Stomach (tissue), 8 donors: ENCODE measurements at regions not wholly inside any gene's neighbourhood (a gene's known extent, or its start where the extent isn't known, plus 50 kb on each side); places are given as distances from the start of the nearest gene placed in this dataset.
A peak's percentile ranks its signal among the peaks of the same experiment; 100 is the strongest.

Experiments
- DNase-seq, 2 donors: peaks; one replicate each; pipeline versions ENCODE4 v3.0.0 to v3.0.0-alpha.2; 2013 to 2019
- H3K27ac ChIP-seq, 5 donors: fragments of 200-600 bp in 4 of 5; sonication (generic) in 4 of 5; one replicate each; pipeline ENCODE4 v1.5.1; 2013 to 2019; ENCODE audit warnings: mild to moderate bottlenecking in 1 of 5, moderate library complexity in 1 of 5
- H3K27me3 ChIP-seq, 3 donors: fragments of 200-600 bp; sonication (generic); one replicate each; pipeline ENCODE4 v1.5.1; 2017 to 2019; ENCODE audit warnings: mixed run types in 1 of 3
- H3K36me3 ChIP-seq, 4 donors: fragments of 200-600 bp; sonication (generic); 1 replicate in 3 of 4; 2 replicates in 1 of 4; pipeline ENCODE4 v1.5.1; 2016 to 2019
- H3K4me1 ChIP-seq, 4 donors: fragments of 200-600 bp; sonication (generic); one replicate each; pipeline ENCODE4 v1.5.1; 2016 to 2019
- H3K4me3 ChIP-seq, 4 donors: fragments of 200-600 bp; sonication (generic) in 3 of 4; one replicate each; pipeline ENCODE4 v1.5.1; 2016 to 2019; ENCODE audit warnings: mild to moderate bottlenecking in 1 of 4
- H3K9me3 ChIP-seq, 4 donors: fragments of 200-600 bp; sonication (generic); one replicate each; pipeline ENCODE4 v1.5.1; 2016 to 2019
- CTCF ChIP-seq, 7 experiments: fragments of 450-650 bp in 4 of 7; fragments of 200-600 bp in 3 of 7; sonication (generic) in 3 of 7; IDR thresholded peaks; one replicate each; pipeline ENCODE4 v1.5.1; 2016 to 2019; ENCODE audit warnings: antibody characterized with exemption in 7 of 7, control low read depth in 2 of 7, mild to moderate bottlenecking in 1 of 7
- EP300 ChIP-seq: sonication (generic); formaldehyde crosslinking; IDR thresholded peaks from one replicate; pipeline ENCODE4 v1.6.1; 2017; ENCODE audit warnings: antibody characterized with exemption
- POLR2A ChIP-seq, 4 donors: fragments of 450-650 bp; IDR thresholded peaks; one replicate each; pipeline ENCODE4 v1.6.1; 2016; ENCODE audit warnings: antibody characterized with exemption in 4 of 4, control low read depth in 2 of 4, mild to moderate bottlenecking in 1 of 4, moderate library complexity in 1 of 4
- POLR2AphosphoS5 ChIP-seq, 3 donors: sonication (generic); formaldehyde crosslinking; IDR thresholded peaks; one replicate each; pipeline ENCODE4 v1.6.1; 2016; ENCODE audit warnings: antibody characterized with exemption in 3 of 3
- WGBS, 5 donors: extraction: QIAGEN DNeasy Blood & Tissue Kit in 3 of 5; methylation state at CpG; one replicate each; pipeline versions ENCODE4 v1.1.5 to v1.1.7; 2013 to 2018; 5-methylcytosine and 5-hydroxymethylcytosine counted together
- intact Hi-C: fragments of 100-400 bp; cut with DNase I; formaldehyde crosslinking; loops from one replicate; pipeline ENCODE4 v1.15.1; 2023; ENCODE audit warnings: low total_unique reads
- donor health status: healthy with polysubstance abuse.
- donor health status: Bipolar disorder and iron deficiency.
- donor health status: healthy.

GRCh38 chr7:11232462-11232861 lies 258.8 kb downstream of the PHF14 start:
- Histone ChIP-seq H3K4me3 (no peak overlapping the region), H3K36me3 (no peaks in the 10 kb centered on the region), H3K9me3 (no peaks in the 10 kb centered on the region), H3K27ac (no peak overlapping the region), H3K27me3 (no peaks in the 10 kb centered on the region), H3K4me1 (peaks cover 0 to 32% (median 12%) of the 10 kb centered on the region in 4 donors)
- TF ChIP-seq POLR2AphosphoS5 (IDR thresholded peaks at IDR 0.05) (no peak), POLR2A (IDR thresholded peaks at IDR 0.05) (no peak)
- DNase-seq: no peak
- WGBS, 5 donors: 57 to 93% (median 82%) methylated on average over 3 of the region's 3 CpGs
- intact Hi-C loops: no loop called here

DNA sequence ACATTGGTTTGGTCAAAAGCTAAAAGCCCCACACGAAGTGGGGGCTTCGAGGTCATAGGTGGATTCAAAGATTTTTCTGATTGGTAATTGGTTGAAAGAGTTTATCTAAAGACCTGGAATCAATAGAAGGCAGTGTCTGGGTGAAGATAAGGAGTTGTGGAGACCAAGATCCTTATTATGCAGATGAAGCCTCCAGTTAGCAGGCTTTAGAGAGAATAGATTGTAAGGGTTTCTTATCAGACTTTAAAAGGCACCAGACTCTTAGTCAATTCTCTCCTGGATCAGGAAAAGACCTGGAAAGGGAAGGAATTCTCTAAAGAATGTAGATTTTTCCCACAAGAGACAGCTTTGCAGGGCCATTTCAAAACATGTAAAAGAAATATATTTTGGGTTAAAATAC lies 260.2 kb downstream of the PHF14 start:
- intact Hi-C loops: no loop called here
- no peak for TF ChIP-seq POLR2A (IDR thresholded peaks at IDR 0.05)
- TF ChIP-seq POLR2AphosphoS5 (IDR thresholded peaks at IDR 0.05): no peak
- no peak for TF ChIP-seq EP300
- TF ChIP-seq CTCF (IDR thresholded peaks at IDR 0.05): no peak
- no peaks in the 10 kb centered on the region for H3K36me3 ChIP-seq
- no peaks in the 10 kb centered on the region for H3K9me3 ChIP-seq
- no peak overlapping the region for H3K4me3 ChIP-seq
- no peak overlapping the region for H3K27ac ChIP-seq
- DNase-seq: no peak
- peaks cover 0 to 30% (median 13%) of the 10 kb centered on the region in 4 donors for H3K4me1 ChIP-seq
- no peaks in the 10 kb centered on the region for H3K27me3 ChIP-seq
- 71 to 82% (median 75%) methylated on average over 2 of the region's 2 CpGs for WGBS, 5 donors

- TF ChIP-seq POLR2A (IDR thresholded peaks at IDR 0.05): no peak
- TF ChIP-seq EP300: no peak
- no peak for TF ChIP-seq POLR2AphosphoS5 (IDR thresholded peaks at IDR 0.05)
- no peak for TF ChIP-seq CTCF (IDR thresholded peaks at IDR 0.05)
- H3K4me3 ChIP-seq: no peak overlapping the region
- no peaks in the 10 kb centered on the region for H3K36me3 ChIP-seq
- intact Hi-C loops: no loop called here
- DNase-seq: no peak
- 80 to 91% (median 85%) methylated on average over 8 of the region's 8 CpGs for WGBS, 5 donors
- H3K4me1 ChIP-seq: peaks cover 0 to 30% (median 12%) of the 10 kb centered on the region in 4 donors
- no peaks in the 10 kb centered on the region for H3K27me3 ChIP-seq
- H3K27ac ChIP-seq: no peak overlapping the region
- H3K9me3 ChIP-seq: no peaks in the 10 kb centered on the region
Observed at GRCh38 chr7:11235491-11235890, 261.8 kb downstream of the PHF14 start.

- DNase-seq: peak; percentile 32 to 40
- Histone ChIP-seq H3K4me1 (peaks cover 0 to 30% (median 12%) of the 10 kb centered on the region in 4 donors), H3K36me3 (no peaks in the 10 kb centered on the region), H3K9me3 (no peaks in the 10 kb centered on the region), H3K27me3 (no peaks in the 10 kb centered on the region), H3K4me3 (no peak overlapping the region), H3K27ac (no peak overlapping the region)
- WGBS, 5 donors: 17 to 34% (median 24%) methylated on average over 3 of the region's 3 CpGs
- intact Hi-C loops: no loop called here
- TF ChIP-seq CTCF (IDR thresholded peaks at IDR 0.05): no peak
- no peak for TF ChIP-seq POLR2A (IDR thresholded peaks at IDR 0.05)
- TF ChIP-seq POLR2AphosphoS5 (IDR thresholded peaks at IDR 0.05): no peak
- TF ChIP-seq EP300: no peak
Observed at GRCh38 chr7:11236680-11237079, 263.0 kb downstream of the PHF14 start.

DNA sequence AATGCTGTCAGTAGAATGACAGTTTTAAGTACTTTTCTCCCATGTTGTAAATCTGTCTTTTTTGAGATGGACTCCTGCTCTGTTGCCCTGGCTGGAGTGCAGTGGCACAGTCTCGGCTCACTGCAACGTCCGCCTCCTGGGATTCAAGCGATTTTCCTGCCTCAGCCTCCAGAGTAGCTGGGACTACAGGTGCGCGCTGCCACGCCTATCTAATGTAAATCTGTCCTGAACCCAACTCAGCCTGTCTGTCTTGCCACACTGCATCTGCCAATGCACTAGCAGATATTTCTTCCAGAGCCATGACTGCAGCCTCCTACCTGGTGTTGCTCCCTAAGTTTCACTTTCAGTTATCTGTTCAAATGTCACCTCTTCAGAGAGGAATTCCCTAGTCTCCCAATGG lies 264.1 kb downstream of the PHF14 start:
- no peaks in the 10 kb centered on the region for H3K27me3 ChIP-seq
- peak overlapping the region in 3 of 4 donors; percentile 3 to 30 (median 28) for H3K4me3 ChIP-seq
- peaks cover 0 to 30% (median 12%) of the 10 kb centered on the region in 4 donors for H3K4me1 ChIP-seq
- H3K9me3 ChIP-seq: no peaks in the 10 kb centered on the region
- 23 to 65% (median 49%) methylated on average over 7 of the region's 7 CpGs for WGBS, 5 donors
- no peak for TF ChIP-seq EP300
- TF ChIP-seq POLR2A (IDR thresholded peaks at IDR 0.05): no peak
- TF ChIP-seq CTCF (IDR thresholded peaks at IDR 0.05): no peak
- TF ChIP-seq POLR2AphosphoS5 (IDR thresholded peaks at IDR 0.05): no peak
- intact Hi-C loops: no loop called here
- no peaks in the 10 kb centered on the region for H3K36me3 ChIP-seq
- no peak overlapping the region for H3K27ac ChIP-seq
- DNase-seq: peak in 1 of 2 donors; percentile 7
